Breast epithelium (tissue), 3 donors: ENCODE measurements at regions not wholly inside any gene's neighbourhood (a gene's known extent, or its start where the extent isn't known, plus 50 kb on each side); places are given as distances from the start of the nearest gene placed in this dataset.

ENCODE experiments used
- CTCF ChIP-seq, 3 donors: fragments of 450-650 bp; IDR thresholded peaks; one replicate each; pipeline ENCODE4 v1.5.1; 2016 to 2017; ENCODE audit warnings: antibody characterized with exemption in 3 of 3, mild to moderate bottlenecking in 3 of 3, moderate library complexity in 3 of 3
- POLR2A ChIP-seq: fragments of 450-650 bp; IDR thresholded peaks from one replicate; pipeline ENCODE4 v1.6.1; 2016; ENCODE audit warnings: antibody characterized with exemption, mild to moderate bottlenecking, moderate library complexity
- POLR2AphosphoS5 ChIP-seq, 3 donors: sonication (generic); formaldehyde crosslinking; IDR thresholded peaks; one replicate each; pipeline ENCODE4 v1.6.1; 2017; ENCODE audit warnings: antibody characterized with exemption in 3 of 3

- no peak for TF ChIP-seq POLR2A
- TF ChIP-seq CTCF (IDR thresholded peaks at IDR 0.05), result no peak
- no peak for TF ChIP-seq POLR2AphosphoS5 (IDR thresholded peaks at IDR 0.05)
Measured at GRCh38 chr2:238512247-238512867, 85.6 kb downstream of the ASB1 start.
